ENCODE measurements at regions not wholly inside any gene's neighbourhood (a gene's known extent, or its start where the extent isn't known, plus 50 kb on each side); places are given as distances from the start of the nearest gene placed in this dataset.

DNA sequence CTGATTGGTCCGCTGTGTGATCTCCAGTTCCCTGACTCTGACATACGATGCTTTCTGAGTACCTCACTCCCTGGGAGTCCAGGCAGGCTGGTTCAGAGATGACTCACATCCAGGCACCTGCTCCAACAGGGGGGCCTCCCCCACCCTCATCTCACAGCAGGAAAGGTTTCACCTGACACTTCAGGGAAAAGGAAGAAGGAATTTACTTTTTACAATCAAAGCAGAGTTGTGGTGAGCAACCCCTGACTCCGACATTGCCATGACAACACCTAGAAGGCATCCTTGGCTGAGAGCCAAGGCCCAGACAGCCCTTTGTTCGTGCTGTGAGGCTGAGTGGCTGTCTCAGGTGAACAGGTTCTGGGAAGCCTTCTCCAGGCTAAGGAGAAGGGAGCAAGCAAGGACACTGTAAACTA, 164.6 kb upstream of the GJB5 start:
- no peak for DNase-seq (ENCODE audit: low spot score in 2 of 2)
- no peaks in the 10 kb centered on the region for H3K36me3 Mint-ChIP-seq (ENCODE audit: insufficient read depth)
- no peaks in the 10 kb centered on the region for H3K4me1 Mint-ChIP-seq
- H3K4me3 Mint-ChIP-seq: no peak overlapping the region
- no peak overlapping the region for H3K27ac Mint-ChIP-seq (ENCODE audit: low read depth)
- ATAC-seq (replicated peaks; ENCODE audit: extremely low read depth, poor library complexity, severe bottlenecking): no peak
- peaks cover 46% of the 10 kb centered on the region for H3K27me3 Mint-ChIP-seq
- no peaks in the 10 kb centered on the region for H3K9me3 Mint-ChIP-seq

DNA sequence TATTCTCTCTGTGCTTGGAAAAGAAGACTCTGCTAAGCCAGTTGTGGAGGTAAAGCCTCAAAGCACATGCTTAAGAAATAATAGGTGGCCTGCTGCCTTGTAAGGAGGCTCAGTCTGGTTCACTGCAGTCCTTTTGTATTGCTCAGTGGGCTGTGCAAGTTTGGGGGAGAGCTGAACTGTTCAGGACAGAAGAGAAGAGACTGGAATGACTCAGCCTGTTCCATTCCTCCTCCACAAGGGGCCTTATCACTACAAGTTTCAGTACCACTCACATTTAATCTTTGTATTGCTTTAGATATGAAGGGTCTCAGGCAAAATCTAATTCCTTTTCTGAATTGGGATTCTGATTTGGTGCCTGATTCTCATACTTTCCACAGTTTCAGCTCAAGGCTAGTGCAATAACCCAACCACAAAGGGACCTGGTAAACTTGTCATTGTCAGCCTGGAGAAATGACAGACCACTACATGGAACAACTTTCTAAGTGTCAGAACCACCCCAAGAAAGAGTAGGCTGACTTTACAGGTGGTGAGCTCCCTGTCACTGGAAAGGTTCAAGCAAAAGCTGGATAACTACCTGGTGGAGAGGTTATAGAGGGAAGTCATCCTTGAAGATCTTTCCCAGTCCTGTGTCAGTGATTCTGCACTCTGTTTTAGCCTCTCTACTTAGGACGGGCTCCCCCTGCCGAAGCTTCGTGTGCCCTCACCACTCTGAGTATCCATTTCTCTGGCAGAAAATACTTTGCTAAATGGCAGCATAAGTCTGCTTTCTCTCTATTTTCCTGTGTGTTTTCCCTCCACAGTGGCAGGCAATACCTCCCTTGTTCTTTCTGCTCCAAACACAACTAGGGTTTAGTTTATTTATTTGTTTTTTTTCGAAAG, 162.9 kb upstream of the GJB5 start:
- H3K27ac Mint-ChIP-seq (ENCODE audit: low read depth): no peak overlapping the region
- H3K4me3 Mint-ChIP-seq: no peak overlapping the region
- no peak for DNase-seq (ENCODE audit: low spot score in 2 of 2)
- no peaks in the 10 kb centered on the region for H3K36me3 Mint-ChIP-seq (ENCODE audit: insufficient read depth)
- no peak for ATAC-seq (replicated peaks; ENCODE audit: extremely low read depth, poor library complexity, severe bottlenecking)
- no peaks in the 10 kb centered on the region for H3K9me3 Mint-ChIP-seq
- peaks cover 46% of the 10 kb centered on the region for H3K27me3 Mint-ChIP-seq
- no peaks in the 10 kb centered on the region for H3K4me1 Mint-ChIP-seq

DNA sequence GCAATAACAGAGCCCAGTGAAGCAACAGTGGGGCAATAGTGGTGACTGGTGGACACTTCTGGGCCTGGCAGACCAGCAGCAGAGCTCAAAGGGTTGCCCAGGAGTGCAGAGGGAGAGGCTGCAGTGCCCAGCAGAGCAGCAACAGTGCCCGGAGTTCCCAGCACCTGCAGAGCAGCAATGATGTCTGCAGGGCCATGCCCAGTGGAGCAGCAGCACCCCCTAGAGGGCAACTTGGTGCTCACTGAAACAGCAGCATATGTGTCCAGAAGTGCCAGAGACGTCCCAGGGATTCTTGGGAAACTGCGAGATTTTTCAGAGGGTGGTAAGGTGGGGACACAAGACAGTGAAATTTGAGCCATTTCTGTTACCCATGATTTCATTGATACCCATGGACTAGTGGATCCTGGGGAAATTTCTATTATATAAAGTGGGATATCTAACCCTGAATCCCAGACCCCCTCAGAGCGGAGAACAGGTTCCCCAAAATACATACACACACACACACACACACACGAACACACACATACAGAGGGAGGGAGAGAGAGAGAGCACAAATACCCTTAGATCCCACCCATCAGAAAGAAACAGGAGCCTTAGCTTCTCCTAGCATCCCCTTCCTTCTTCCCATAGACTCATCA, 156.9 kb upstream of the GJB5 start:
- H3K4me3 Mint-ChIP-seq: no peak overlapping the region
- no peaks in the 10 kb centered on the region for H3K4me1 Mint-ChIP-seq
- H3K36me3 Mint-ChIP-seq (ENCODE audit: insufficient read depth): no peaks in the 10 kb centered on the region
- H3K27me3 Mint-ChIP-seq: peaks cover 39% of the 10 kb centered on the region
- ATAC-seq (replicated peaks; ENCODE audit: extremely low read depth, poor library complexity, severe bottlenecking) (no peak), DNase-seq (ENCODE audit: low spot score in 2 of 2) (no peak)
- H3K9me3 Mint-ChIP-seq: no peaks in the 10 kb centered on the region
- H3K27ac Mint-ChIP-seq (ENCODE audit: low read depth): no peak overlapping the region

DNA sequence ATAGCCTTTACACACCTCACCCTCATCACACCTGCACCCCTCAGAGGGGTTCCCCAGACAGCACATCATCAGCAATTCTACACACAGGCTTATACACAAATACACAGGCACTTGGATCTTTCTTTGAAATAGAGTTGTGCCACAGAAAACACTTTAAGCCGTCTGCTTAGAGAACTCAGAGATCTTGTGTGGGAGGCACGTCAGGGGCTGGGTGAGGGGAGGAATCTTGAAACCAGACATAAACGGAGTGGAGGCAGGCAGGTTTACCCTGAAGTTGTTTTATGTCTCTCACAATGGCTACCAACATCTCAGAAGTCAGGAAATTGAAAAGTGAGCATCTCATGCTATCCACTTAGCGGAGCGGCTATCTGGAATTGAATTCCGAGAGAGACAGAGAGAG, 151.9 kb upstream of the GJB5 start:
- Mint-ChIP-seq H3K9me3 (no peaks in the 10 kb centered on the region), H3K4me3 (no peak overlapping the region), H3K27me3 (peaks cover 36% of the 10 kb centered on the region), H3K4me1 (no peaks in the 10 kb centered on the region), H3K27ac (ENCODE audit: low read depth) (no peak overlapping the region), H3K36me3 (ENCODE audit: insufficient read depth) (no peaks in the 10 kb centered on the region)
- DNase-seq (ENCODE audit: low spot score in 2 of 2) (no peak), ATAC-seq (replicated peaks; ENCODE audit: extremely low read depth, poor library complexity, severe bottlenecking) (no peak)

DNA sequence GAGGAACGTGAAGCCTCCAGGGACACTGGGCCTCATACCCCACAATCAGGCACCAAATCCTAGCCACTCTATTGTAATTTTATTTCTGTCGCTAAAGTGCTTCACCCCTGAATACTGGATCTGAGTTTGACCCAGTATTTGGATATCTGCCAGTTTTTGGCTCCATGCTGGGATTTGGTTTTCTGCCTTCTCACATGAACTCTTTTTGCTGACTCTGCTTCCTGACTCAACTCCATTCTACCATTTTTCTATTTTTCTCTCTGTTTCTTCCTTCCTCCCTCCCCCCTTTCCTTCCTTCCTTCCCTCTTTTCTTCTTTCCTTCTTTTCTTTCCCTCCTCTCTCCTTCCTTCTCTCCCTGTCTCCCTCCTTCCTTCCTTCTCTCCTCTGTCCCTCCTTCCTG, 151.3 kb upstream of the GJB5 start:
- Mint-ChIP-seq H3K27ac (ENCODE audit: low read depth) (no peak overlapping the region), H3K27me3 (peaks cover 36% of the 10 kb centered on the region), H3K4me3 (no peak overlapping the region), H3K9me3 (no peaks in the 10 kb centered on the region), H3K4me1 (no peaks in the 10 kb centered on the region), H3K36me3 (ENCODE audit: insufficient read depth) (no peaks in the 10 kb centered on the region)
- DNase-seq (ENCODE audit: low spot score in 2 of 2) (no peak), ATAC-seq (replicated peaks; ENCODE audit: extremely low read depth, poor library complexity, severe bottlenecking) (no peak)

DNA sequence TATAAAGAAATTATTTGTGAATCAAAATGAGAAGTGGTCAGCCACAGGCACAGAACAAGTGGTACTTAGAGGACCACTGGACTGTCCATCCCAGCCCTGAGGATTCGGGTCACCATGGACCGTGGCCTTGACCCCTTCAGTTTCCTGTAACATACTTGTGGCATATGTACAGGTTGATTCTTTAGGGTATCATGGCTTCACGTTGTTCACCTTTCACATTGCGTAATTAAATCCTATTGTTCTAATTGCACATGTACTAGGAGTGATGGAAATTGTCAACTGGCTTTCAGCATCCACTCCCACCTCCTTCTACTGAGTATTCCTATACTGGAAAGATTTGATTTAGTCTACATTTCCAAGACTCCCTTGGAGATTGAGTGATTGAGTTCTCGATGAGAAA, 148.3 kb upstream of the GJB5 start:
- no peak for DNase-seq (ENCODE audit: low spot score in 2 of 2)
- Mint-ChIP-seq H3K9me3 (no peaks in the 10 kb centered on the region), H3K27ac (ENCODE audit: low read depth) (no peak overlapping the region), H3K36me3 (ENCODE audit: insufficient read depth) (no peaks in the 10 kb centered on the region), H3K27me3 (peaks cover 39% of the 10 kb centered on the region), H3K4me1 (no peaks in the 10 kb centered on the region), H3K4me3 (no peak overlapping the region)
- no peak for ATAC-seq (replicated peaks; ENCODE audit: extremely low read depth, poor library complexity, severe bottlenecking)

DNA sequence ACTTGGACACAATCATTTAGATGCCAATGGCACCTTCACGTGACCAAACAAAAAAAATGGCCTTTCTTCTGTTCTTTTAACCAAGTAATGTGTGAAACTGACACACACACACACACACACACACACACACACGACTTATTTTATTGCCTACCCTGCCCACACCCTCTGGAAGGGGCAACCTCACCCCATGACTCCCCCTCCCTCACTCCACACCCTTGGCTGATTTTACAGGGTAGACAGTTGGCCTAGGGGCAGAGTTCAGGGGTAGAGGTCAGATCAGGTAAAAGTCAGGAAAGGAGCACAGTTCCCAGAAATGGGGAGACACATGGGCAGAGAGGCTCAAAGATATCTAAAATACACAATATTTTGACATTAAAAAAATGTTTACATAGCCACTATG, 144.8 kb upstream of the GJB5 start:
- no peak overlapping the region for H3K4me3 Mint-ChIP-seq
- ATAC-seq (replicated peaks; ENCODE audit: extremely low read depth, poor library complexity, severe bottlenecking): no peak
- DNase-seq (ENCODE audit: low spot score in 2 of 2): no peak
- no peaks in the 10 kb centered on the region for H3K36me3 Mint-ChIP-seq (ENCODE audit: insufficient read depth)
- H3K27me3 Mint-ChIP-seq: peaks cover 49% of the 10 kb centered on the region
- H3K9me3 Mint-ChIP-seq: no peaks in the 10 kb centered on the region
- H3K27ac Mint-ChIP-seq (ENCODE audit: low read depth): no peak overlapping the region
- no peaks in the 10 kb centered on the region for H3K4me1 Mint-ChIP-seq

DNA sequence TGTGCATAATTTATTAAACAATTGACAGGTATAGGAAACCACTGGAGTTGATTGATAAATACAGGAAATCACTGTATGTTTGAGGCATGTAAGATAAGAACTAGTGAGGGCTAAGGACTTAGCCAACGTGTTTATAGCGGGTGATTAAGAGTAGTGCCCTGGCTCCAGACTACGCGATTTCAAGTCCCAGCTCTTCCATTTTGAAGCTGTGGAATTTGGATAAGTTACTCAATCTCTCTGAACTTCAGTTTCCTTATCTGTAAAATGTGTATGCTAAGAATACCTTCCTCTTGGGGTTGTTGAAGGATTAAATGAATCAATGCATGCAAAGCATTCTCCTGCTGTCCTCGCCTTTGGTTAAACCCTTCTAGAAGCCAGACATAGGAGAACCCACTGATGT, 143.3 kb upstream of the GJB5 start:
- H3K4me3 Mint-ChIP-seq: no peak overlapping the region
- no peaks in the 10 kb centered on the region for H3K36me3 Mint-ChIP-seq (ENCODE audit: insufficient read depth)
- H3K9me3 Mint-ChIP-seq: no peaks in the 10 kb centered on the region
- no peaks in the 10 kb centered on the region for H3K4me1 Mint-ChIP-seq
- peaks cover 62% of the 10 kb centered on the region for H3K27me3 Mint-ChIP-seq
- ATAC-seq (replicated peaks; ENCODE audit: extremely low read depth, poor library complexity, severe bottlenecking): no peak
- H3K27ac Mint-ChIP-seq (ENCODE audit: low read depth): no peak overlapping the region
- DNase-seq (ENCODE audit: low spot score in 2 of 2): no peak

DNA sequence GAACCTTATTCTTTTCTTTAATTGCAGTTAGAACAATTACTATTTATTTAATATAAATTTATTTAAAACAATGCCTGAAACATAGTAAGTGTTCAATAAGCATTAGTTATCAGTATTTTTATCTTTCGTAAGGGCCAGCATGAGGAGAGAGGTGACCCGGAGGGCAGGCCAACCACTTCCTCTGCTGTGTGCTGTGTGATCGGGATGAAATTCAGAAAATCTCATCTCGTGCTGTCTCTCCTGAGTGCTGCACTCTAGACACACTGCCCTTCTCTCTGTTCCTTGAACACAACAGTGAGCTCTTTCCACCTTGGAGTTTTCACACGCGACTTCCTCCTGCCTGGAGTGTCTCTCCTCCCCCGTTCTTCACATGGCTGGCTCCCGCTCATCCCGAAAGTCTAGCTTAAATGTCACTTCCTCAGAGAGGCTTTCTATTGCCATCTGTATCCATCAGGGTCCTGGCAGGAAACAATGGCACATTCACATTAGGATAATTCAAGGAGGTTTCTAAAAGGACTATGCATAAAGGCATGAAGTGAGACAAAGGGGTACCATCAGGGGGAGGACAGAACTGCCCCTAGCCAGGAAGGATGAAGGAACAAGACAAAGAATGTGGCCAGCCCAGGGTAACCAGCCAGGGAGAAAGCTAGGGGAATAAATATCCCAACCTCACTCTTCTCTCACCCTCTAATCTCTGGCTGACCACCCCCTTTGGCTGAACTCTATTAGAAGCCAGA, 142.6 kb upstream of the GJB5 start:
- ATAC-seq (replicated peaks; ENCODE audit: extremely low read depth, poor library complexity, severe bottlenecking) (no peak), DNase-seq (ENCODE audit: low spot score in 2 of 2) (no peak)
- H3K9me3 Mint-ChIP-seq: no peaks in the 10 kb centered on the region
- no peak overlapping the region for H3K4me3 Mint-ChIP-seq
- H3K36me3 Mint-ChIP-seq (ENCODE audit: insufficient read depth): no peaks in the 10 kb centered on the region
- no peaks in the 10 kb centered on the region for H3K4me1 Mint-ChIP-seq
- no peak overlapping the region for H3K27ac Mint-ChIP-seq (ENCODE audit: low read depth)
- peaks cover 69% of the 10 kb centered on the region for H3K27me3 Mint-ChIP-seq

DNA sequence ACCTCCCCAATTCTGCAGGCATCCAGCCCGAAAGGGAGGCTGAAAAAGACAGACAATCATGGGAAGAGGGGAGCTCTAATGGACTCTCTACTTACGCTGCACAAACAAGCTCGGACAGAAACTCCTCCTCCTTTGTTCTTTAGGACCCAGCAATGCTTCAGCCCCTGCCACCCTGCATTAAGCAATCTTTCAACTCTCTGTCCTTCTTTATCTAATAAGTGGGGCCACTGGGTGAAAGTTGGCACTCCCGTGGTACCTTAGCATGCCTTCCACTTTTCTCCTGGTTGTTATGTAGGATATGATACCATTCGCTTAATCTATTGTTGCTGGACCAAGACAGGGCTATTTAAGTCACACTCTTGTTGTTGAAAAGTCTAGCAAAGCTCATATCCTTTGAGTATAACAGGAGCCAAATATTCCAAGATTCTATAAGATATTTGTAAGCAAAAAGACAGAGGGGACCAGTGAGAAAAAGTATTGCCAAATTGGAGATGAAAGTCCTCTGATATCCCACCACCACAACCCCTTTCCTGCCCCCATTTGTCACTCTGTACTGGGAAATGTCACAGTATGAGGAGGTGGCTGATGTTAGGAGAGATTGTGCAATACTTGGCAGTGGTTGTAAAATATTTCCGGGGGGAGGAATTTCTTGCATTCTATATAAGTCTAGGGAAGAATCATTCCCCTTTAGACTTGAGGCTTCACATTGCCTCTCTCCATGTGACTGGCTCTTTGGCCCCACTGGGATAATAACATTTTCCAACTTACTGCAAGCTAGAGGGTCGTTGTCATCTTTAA, 137.3 kb upstream of the GJB5 start:
- Mint-ChIP-seq H3K9me3 (no peaks in the 10 kb centered on the region), H3K27ac (ENCODE audit: low read depth) (no peak overlapping the region), H3K4me1 (no peaks in the 10 kb centered on the region), H3K4me3 (no peak overlapping the region), H3K36me3 (ENCODE audit: insufficient read depth) (no peaks in the 10 kb centered on the region), H3K27me3 (peaks cover 75% of the 10 kb centered on the region)
- no peak for DNase-seq (ENCODE audit: low spot score in 2 of 2)
- no peak for ATAC-seq (replicated peaks; ENCODE audit: extremely low read depth, poor library complexity, severe bottlenecking)

DNA sequence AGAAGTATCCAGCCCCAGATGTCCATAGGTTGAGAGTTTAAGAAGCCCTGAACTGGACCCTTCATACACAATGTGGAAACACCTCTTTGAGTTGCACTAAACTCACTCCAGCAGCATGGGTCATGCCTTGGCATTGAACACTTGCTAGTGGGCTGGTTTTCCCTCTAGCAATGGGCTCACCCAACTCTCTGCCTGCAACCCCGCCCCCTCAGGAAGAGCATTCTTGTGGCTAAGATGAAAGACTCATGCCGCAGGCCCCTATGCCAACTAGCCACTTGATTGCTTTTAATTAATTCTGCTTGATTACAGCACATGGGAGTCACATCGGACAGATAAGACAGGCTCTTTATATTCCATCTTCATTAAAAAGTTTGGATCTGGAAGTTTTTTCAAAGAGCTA, 136.5 kb upstream of the GJB5 start:
- H3K27ac Mint-ChIP-seq (ENCODE audit: low read depth): no peak overlapping the region
- no peak for DNase-seq (ENCODE audit: low spot score in 2 of 2)
- peaks cover 76% of the 10 kb centered on the region for H3K27me3 Mint-ChIP-seq
- H3K4me1 Mint-ChIP-seq: no peaks in the 10 kb centered on the region
- no peak overlapping the region for H3K4me3 Mint-ChIP-seq
- no peak for ATAC-seq (replicated peaks; ENCODE audit: extremely low read depth, poor library complexity, severe bottlenecking)
- H3K9me3 Mint-ChIP-seq: no peaks in the 10 kb centered on the region
- H3K36me3 Mint-ChIP-seq (ENCODE audit: insufficient read depth): no peaks in the 10 kb centered on the region

DNA sequence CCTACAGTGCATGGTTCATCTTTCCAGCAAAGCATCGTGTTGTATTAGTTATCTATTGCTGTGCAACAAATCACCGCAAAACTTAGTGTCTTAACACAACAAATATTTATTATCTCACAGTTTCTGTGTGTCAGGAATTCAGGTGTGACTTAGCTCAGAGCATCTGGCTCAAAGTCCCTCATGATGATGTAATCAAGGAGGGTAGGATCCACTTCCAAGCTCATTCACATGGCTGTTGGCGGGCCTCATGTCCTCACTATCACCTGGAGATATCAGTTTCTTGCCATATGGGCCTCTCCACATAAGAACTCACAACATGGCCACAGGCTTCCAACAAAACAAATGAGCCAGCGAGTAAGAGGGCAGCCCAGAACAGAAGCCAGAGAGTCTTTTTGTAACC, 135.6 kb upstream of the GJB5 start:
- H3K36me3 Mint-ChIP-seq (ENCODE audit: insufficient read depth): no peaks in the 10 kb centered on the region
- H3K4me3 Mint-ChIP-seq: no peak overlapping the region
- H3K4me1 Mint-ChIP-seq: no peaks in the 10 kb centered on the region
- H3K9me3 Mint-ChIP-seq: no peaks in the 10 kb centered on the region
- ATAC-seq (replicated peaks; ENCODE audit: extremely low read depth, poor library complexity, severe bottlenecking): no peak
- no peak for DNase-seq (ENCODE audit: low spot score in 2 of 2)
- H3K27me3 Mint-ChIP-seq: peaks cover 75% of the 10 kb centered on the region
- no peak overlapping the region for H3K27ac Mint-ChIP-seq (ENCODE audit: low read depth)
